ENCODE measurements at regions not wholly inside any gene's neighbourhood (a gene's known extent, or its start where the extent isn't known, plus 50 kb on each side); places are given as distances from the start of the nearest gene placed in this dataset.

GRCh38 chr11:69941546-69942332, 122.5 kb upstream of the FGF3 start:
- no TSS peak for BruUV-seq (replicated peaks)
- Histone ChIP-seq H3K36me3 (replicated peaks in 1 of 2; ENCODE audit: control insufficient read depth in 1 of 2, insufficient read depth in 2 of 2, low read length in 2 of 2) (no peaks in the 10 kb centered on the region), H3K9me3 (ENCODE audit: low read length) (no peaks in the 10 kb centered on the region), H3K4me2 (ENCODE audit: low read depth, low read length) (no peak overlapping the region), H3K79me2 (ENCODE audit: insufficient read depth, low read length) (no peaks in the 10 kb centered on the region), H3K9ac (ENCODE audit: insufficient read depth, low read depth, low read length) (no peak overlapping the region), H3K4me1 (ENCODE audit: insufficient read depth, low read length) (no peaks in the 10 kb centered on the region), H3K27me3 (ENCODE audit: control insufficient read depth in 1 of 2, insufficient read depth in 2 of 2, low read length in 2 of 2) (peaks cover 5 to 28% of the 10 kb centered on the region in 2 experiments; a peak in 4 of 5 replicates), H3K4me3 (replicated peaks in 1 of 3; ENCODE audit: insufficient read depth in 1 of 3, low read depth in 2 of 3, low read length in 3 of 3) (no peak overlapping the region), H4K20me1 (ENCODE audit: insufficient read depth, low read length) (no peaks in the 10 kb centered on the region), H2AFZ (ENCODE audit: low read length) (no peak overlapping the region), H3K27ac (ENCODE audit: extremely low read length, insufficient read depth, low read length) (no peak overlapping the region)
- in situ Hi-C loops (cut with HindIII; ENCODE audit: extremely low pct_ligation_motif_present, low pct_unique_long_range_greater_than_20kb) (loop anchor here (5.0 kb wide), 1 partner anchor 141 kb away; no protein-coding TSS in a partner anchor), intact Hi-C loops (cut with micrococcal nuclease; ENCODE audit: unreplicated experiment) (no loop called here)
- ChIA-PET POLR2A (no interaction called here), CTCF (ENCODE audit: low intra/inter-chr PET ratio, low total read pairs) (no interaction called here)
- FAIRE-seq (no peak), DNase-seq (ENCODE audit: low spot score) (no peak), ATAC-seq (no peak)
- TF ChIP-seq ZNF138 (CRISPR knock-in tag; IDR thresholded peaks at IDR 0.05; ENCODE audit: low read depth), result no peak
- no peak for TF ChIP-seq ELF4 (CRISPR knock-in tag; IDR thresholded peaks at IDR 0.05; ENCODE audit: borderline replicate concordance)
- TF ChIP-seq ZNF280B (CRISPR knock-in tag; IDR thresholded peaks at IDR 0.05; ENCODE audit: borderline replicate concordance), result no peak
- TF ChIP-seq HIC2 (CRISPR knock-in tag; IDR thresholded peaks at IDR 0.05; ENCODE audit: low read depth), result no peak
- 21% methylated on average over 13 of the region's 15 CpGs for WGBS (ENCODE audit: low lambda C conversion rate)

Measured in HepG2 (cell line).